ENCODE measurements at regions not wholly inside any gene's neighbourhood (a gene's known extent, or its start where the extent isn't known, plus 50 kb on each side); places are given as distances from the start of the nearest gene placed in this dataset.

DNA sequence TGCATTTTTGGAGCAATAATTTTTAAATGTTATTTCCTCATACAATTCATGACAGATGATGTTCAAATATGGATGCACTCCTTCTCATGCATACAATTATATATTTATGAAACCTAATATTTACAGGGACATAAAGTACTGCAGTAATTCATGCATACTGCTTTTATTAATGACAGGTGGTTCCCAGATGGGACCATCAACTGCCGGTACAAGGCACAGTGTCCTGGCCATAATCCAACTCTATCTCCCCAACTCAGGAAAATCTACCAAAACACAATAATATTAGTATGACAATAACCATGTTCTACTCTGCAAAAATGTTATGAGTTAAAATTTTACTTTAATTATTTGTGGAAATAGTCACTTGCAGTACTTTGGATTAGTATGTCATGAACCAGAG lies 77.8 kb downstream of the VIP start:
- TF ChIP-seq, protein P1, sequence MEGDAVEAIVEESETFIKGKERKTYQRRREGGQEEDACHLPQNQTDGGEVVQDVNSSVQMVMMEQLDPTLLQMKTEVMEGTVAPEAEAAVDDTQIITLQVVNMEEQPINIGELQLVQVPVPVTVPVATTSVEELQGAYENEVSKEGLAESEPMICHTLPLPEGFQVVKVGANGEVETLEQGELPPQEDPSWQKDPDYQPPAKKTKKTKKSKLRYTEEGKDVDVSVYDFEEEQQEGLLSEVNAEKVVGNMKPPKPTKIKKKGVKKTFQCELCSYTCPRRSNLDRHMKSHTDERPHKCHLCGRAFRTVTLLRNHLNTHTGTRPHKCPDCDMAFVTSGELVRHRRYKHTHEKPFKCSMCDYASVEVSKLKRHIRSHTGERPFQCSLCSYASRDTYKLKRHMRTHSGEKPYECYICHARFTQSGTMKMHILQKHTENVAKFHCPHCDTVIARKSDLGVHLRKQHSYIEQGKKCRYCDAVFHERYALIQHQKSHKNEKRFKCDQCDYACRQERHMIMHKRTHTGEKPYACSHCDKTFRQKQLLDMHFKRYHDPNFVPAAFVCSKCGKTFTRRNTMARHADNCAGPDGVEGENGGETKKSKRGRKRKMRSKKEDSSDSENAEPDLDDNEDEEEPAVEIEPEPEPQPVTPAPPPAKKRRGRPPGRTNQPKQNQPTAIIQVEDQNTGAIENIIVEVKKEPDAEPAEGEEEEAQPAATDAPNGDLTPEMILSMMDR (IDR thresholded peaks at IDR 0.05), result no peak
- no peak for TF ChIP-seq EZH2 (IDR thresholded peaks at IDR 0.05; ENCODE audit: borderline replicate concordance, insufficient read depth, low read depth, low read length, poor library complexity, severe bottlenecking)
